GM12878 (cell line): ENCODE measurements at regions not wholly inside any gene's neighbourhood (a gene's known extent, or its start where the extent isn't known, plus 50 kb on each side); places are given as distances from the start of the nearest gene placed in this dataset.

Experiments
- ATAC-seq: fragments of 200-7000 bp; cut with Tn5 transposase; 3 replicates; pipeline ENCODE4 v1.9.1; 2020; ENCODE audit warnings: mild to moderate bottlenecking, moderate library complexity
- BruUV-seq: library from RNA; stranded (reverse); fragments of 400-500 nt; replicated peaks from 2 replicates; lab custom pipeline; 2021; lab: Mats Ljungman, UMichigan
- CTCF ChIA-PET: fragments of 300-600 bp; sonication (Branson Sonifier 250); formaldehyde crosslinking; extraction: SDS; loops from one replicate; lab custom pipeline; 2021; ENCODE audit warnings: inconsistent platforms; lab: Yijun Ruan, JAX
- POLR2A ChIA-PET: fragments of 350-600 bp; formaldehyde crosslinking; extraction: SDS; loops from one replicate; lab custom pipeline; 2021; ENCODE audit warnings: inconsistent platforms; lab: Charles Lee
- RAD21 ChIA-PET: fragments of 300-600 bp; sonication (Branson Sonifier 250); formaldehyde crosslinking; loops from one replicate; lab custom pipeline; 2023; ENCODE audit warnings: antibody characterized with exemption; ENCODE audit not compliant: unreplicated experiment; lab: Charles Lee
- SMC1A ChIA-PET: fragments of 300-600 bp; sonication (Branson Sonifier 250); formaldehyde crosslinking; loops from one replicate; lab custom pipeline; 2023; ENCODE audit not compliant: unreplicated experiment, uncharacterized antibody; lab: Charles Lee
- DNase-seq: peaks from one replicate; pipeline ENCODE4 v3.0.0-alpha.2; 2011; ENCODE audit warnings: low read depth, low spot score
- FAIRE-seq: peaks from 3 replicates; lab custom pipeline; 2011; peaks lifted over from hg19 to GRCh38; lab: Jason Lieb, UNC
- H2AFZ ChIP-seq: 2 replicates; pipeline ENCODE4 v1.6.0; 2011; ENCODE audit warnings: low read depth, low read length, control low read depth; ENCODE audit not compliant: control insufficient read depth
- H3K27ac ChIP-seq: 2 replicates; pipeline ENCODE4 v1.5.1; 2011; ENCODE audit warnings: control low read depth; ENCODE audit not compliant: control insufficient read depth, insufficient read depth
- H3K27me3 ChIP-seq, 2 experiments: replicated peaks in 1 of 2; 2 replicates each; pipeline versions ENCODE4 v1.6.0 to v1.6.1; 2011; ENCODE audit warnings: low read length in 1 of 2; ENCODE audit not compliant: control insufficient read depth in 2 of 2, insufficient read depth in 2 of 2
- H3K36me3 ChIP-seq, 2 experiments: 2 replicates each; pipeline ENCODE4 v1.5.1; 2011; ENCODE audit warnings: low read length in 1 of 2; ENCODE audit not compliant: control insufficient read depth in 2 of 2, insufficient read depth in 2 of 2
- H3K4me1 ChIP-seq: 2 replicates; pipeline ENCODE4 v1.6.1; 2011; ENCODE audit warnings: mild to moderate bottlenecking, low read length, moderate library complexity, mixed read lengths; ENCODE audit not compliant: control insufficient read depth, insufficient read depth
- H3K4me2 ChIP-seq: 2 replicates; pipeline ENCODE4 v1.6.0; 2011; ENCODE audit warnings: control low read depth; ENCODE audit not compliant: control insufficient read depth, insufficient read depth
- H3K4me3 ChIP-seq: fragments of 200-600 bp; sonication (generic); 2 replicates; pipeline ENCODE4 v1.5.1; 2016
- H3K79me2 ChIP-seq: 2 replicates; pipeline ENCODE4 v1.6.0; 2011; ENCODE audit warnings: low read length; ENCODE audit not compliant: control insufficient read depth, insufficient read depth
- H3K9ac ChIP-seq: 2 replicates; pipeline ENCODE4 v1.8.0; 2011; ENCODE audit warnings: low read length, control low read depth, mixed read lengths; ENCODE audit not compliant: control insufficient read depth, insufficient read depth
- H3K9me3 ChIP-seq: replicated peaks from 3 replicates; pipeline ENCODE4 v1.5.1; 2011; ENCODE audit warnings: mild to moderate bottlenecking, low read length; ENCODE audit not compliant: control insufficient read depth, insufficient read depth
- H4K20me1 ChIP-seq: 2 replicates; pipeline ENCODE4 v1.6.0; 2011; ENCODE audit not compliant: control insufficient read depth, insufficient read depth
- BCL11A ChIP-seq: IDR thresholded peaks from 2 replicates; pipeline ENCODE4 v1.6.1; 2011; ENCODE audit warnings: low read depth, low read length
- FOS ChIP-seq: IDR thresholded peaks from 3 replicates; pipeline ENCODE4 v1.6.1; 2011; ENCODE audit warnings: borderline replicate concordance; ENCODE audit not compliant: insufficient read length; ENCODE audit errors: extremely low read depth
- POLR2AphosphoS2 ChIP-seq: IDR thresholded peaks from 2 replicates; pipeline ENCODE4 v1.6.1; 2011; ENCODE audit warnings: low read depth, mild to moderate bottlenecking, low read length, improper control_type of control experiment, moderate library complexity
- REST ChIP-seq: IDR thresholded peaks from 2 replicates; pipeline ENCODE4 v1.6.1; 2012; ENCODE audit warnings: mild to moderate bottlenecking, low read depth, low read length
- SP1 ChIP-seq: IDR thresholded peaks from one replicate; pipeline ENCODE4 v1.6.1; 2011; ENCODE audit warnings: low read depth, low read length
- WGBS: methylation state at CpG from one replicate; pipeline ENCODE4 v1.1.6; 2016; ENCODE audit warnings: low lambda C conversion rate; ENCODE audit not compliant: insufficient replicate concordance, insufficient coverage; ENCODE audit errors: missing lambda C conversion rate; 5-methylcytosine and 5-hydroxymethylcytosine counted together
- in situ Hi-C: fragments of 300-500 bp; cut with MboI; formaldehyde crosslinking; loops from 9 replicates; pipeline ENCODE4 v1.14.3; 2018; ENCODE audit warnings: mixed read lengths
- intact Hi-C: fragments of 100-400 bp; cut with micrococcal nuclease; formaldehyde crosslinking; loops from one replicate; pipeline ENCODE4 v1.14.2; 2022; ENCODE audit not compliant: unreplicated experiment

DNA sequence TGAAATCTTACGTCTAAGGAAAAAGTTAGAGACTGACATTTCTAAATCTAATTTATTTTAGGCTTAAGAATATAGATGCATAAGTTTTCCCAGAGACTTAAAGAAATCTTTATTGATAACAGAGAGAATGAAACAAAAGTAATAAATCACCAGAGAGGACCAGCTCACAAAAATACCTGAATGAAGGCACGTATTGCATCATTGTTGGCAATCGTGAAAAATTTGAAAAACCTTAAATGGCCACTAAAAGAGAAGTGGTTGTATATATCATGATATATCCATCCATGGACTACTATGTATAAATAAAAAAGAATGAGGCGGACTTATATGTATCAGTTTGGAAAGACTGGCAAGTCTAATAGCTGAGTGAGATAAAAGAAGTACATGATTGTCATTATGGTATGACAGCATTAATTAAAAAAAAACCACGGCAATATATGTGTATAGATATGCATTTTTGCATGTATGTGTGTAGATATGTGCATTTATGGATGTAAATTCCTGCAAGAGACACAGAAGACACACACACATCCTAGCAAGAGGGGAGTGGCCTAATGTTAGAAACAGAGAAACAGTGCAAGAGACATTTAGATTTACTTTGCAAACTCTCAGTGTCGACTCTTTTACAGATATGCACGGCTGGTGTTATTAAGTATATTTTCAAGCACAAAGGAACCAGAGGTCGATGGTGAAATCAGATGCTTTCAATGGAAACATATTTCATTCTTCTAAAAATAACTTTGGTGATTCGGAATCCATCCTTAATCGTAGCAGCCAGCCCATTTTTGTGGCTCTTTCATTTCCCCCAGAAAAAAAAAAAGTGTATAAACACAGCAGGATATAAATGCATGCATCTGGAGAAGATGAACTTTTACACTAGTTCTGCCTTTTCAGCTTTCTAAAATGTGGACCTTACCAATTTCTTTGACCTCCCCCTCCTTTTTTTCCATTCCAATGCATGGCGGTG lies 156.1 kb upstream of the SALL4 start:
- Histone ChIP-seq H3K36me3 (no peaks in the 10 kb centered on the region), H3K27me3 (no peaks in the 10 kb centered on the region; a peak in 1 of 4 replicates), H3K9me3 (no peaks in the 10 kb centered on the region), H4K20me1 (no peaks in the 10 kb centered on the region), H3K79me2 (no peaks in the 10 kb centered on the region), H3K4me1 (no peaks in the 10 kb centered on the region), H3K27ac (no peak overlapping the region), H3K9ac (no peak overlapping the region), H3K4me3 (no peak overlapping the region), H3K4me2 (no peak overlapping the region), H2AFZ (no peak overlapping the region)
- 33% methylated on average over 11 of the region's 11 CpGs for WGBS
- FAIRE-seq = no peak
- DNase-seq = no peak
- in situ Hi-C loops (no loop called here), intact Hi-C loops (no loop called here)
- no peak for ATAC-seq
- CTCF ChIA-PET = no interaction called here
- SMC1A ChIA-PET = no interaction called here
- TF ChIP-seq POLR2AphosphoS2 = no peak
- TF ChIP-seq SP1 = no peak
- TF ChIP-seq BCL11A = no peak
- TF ChIP-seq REST = no peak
- TF ChIP-seq FOS = no peak
- POLR2A ChIA-PET = no interaction called here
- RAD21 ChIA-PET = no interaction called here
- no TSS peak for BruUV-seq
